Fibroblast of skin of abdomen (primary cell): ENCODE measurements at regions not wholly inside any gene's neighbourhood (a gene's known extent, or its start where the extent isn't known, plus 50 kb on each side); places are given as distances from the start of the nearest gene placed in this dataset.

Experiments
- DNase-seq: peaks from one replicate; pipeline ENCODE4 v3.0.0-alpha.2; 2013

DNA sequence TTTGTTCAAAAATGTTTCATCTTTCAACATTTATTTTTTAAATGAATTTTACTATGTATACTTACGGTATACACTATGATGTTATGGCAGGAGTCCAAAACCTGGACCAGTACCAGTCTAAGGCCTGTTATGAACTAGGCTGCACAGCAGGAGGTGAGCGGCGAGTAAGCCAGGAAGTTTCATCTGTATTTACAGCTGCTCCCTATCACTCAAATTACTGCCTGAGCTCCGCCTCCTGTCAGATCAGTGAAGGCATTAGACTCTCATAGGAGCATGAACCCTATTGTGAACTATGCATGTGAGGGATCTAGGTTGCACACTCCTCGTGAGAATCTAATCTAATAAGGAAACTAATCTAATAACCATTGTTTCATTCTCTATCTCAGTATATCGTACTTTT lies 715.5 kb upstream of the PTPRD start:
- DNase-seq, result no peak

DNA sequence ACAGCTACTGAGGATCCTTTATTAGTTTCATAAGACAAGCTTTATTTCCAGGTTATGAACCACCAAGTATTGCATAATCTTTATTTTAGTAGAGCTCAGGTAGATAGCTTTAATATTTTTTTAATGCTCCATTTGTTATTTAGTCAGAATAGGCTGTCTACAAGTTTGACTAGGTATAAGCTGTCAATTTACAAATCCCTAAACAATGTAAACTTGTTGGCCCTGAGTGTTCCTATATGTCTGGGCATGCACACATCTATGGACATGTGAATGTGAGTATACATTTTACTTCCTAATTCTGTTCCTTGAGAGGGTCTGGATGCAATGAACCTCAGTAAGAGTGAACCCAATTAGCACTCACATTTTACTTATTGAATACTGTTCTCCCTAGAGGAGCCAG lies 722.2 kb upstream of the PTPRD start:
- DNase-seq, result no peak

DNA sequence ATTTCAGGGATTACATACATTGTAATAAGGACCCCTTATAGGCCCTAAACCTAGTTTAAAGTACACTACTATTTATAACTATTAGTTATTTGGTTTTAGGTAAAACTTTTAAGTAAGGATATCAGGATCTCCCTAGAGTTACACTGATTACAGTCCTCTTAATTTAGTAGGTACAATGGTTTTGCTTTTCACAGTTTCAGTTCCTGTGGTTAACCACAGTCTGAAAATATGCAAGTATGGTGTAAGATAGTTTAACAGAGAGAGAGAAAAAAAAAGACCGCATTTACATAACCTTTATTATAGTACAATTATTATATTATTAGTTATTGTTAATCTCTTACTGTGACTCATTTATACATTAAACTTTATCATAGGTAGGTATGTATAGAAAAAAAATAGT lies 725.3 kb upstream of the PTPRD start:
- no peak for DNase-seq

- DNase-seq, result no peak
These were observed 727.9 kb upstream of the PTPRD start for GRCh38 chr9:11340654-11341053.

- DNase-seq, result no peak
These were observed 734.6 kb upstream of the PTPRD start for GRCh38 chr9:11347437-11347836.

- DNase-seq, result no peak
These were observed 735.6 kb upstream of the PTPRD start for GRCh38 chr9:11348366-11348765.

DNA sequence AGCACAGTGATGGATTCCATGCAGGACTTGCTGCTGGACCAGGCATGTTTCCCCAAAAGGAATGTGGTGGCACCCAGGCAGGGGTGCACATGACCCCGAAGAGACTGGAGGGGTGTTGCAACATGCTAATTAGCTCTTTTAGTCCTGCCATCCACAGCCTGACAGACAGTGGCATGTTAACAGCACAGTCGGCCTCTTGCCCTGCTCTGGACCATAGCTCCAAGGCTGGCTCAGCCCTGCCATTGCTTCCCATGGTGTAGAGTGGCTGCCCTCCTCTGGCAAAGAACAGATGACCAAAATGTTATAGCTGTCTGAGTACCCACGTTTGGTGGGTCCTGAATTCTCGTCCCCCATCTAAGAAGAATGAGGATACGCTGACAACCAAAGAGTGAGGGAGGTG lies 736.4 kb upstream of the PTPRD start:
- no peak for DNase-seq

- DNase-seq, result no peak
These were observed 739.8 kb upstream of the PTPRD start for GRCh38 chr9:11352612-11353011.

DNA sequence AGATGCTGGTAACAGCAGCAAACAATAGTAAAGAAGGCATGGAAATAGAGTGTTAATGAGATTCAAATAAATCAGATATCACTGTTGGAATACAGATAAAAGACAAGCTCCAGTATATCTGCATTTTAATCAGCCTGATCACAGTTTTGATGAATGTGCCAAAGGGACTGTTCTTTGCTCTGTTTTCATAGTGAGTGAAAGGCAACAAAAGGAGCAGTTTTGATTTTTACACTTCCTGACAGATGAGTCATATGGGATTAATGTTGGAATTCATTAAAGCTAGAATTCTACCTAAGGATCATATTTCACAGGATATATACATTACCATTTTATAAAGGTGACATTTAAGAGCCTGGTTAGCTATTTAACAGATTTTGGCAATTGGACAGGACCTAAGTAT lies 743.3 kb upstream of the PTPRD start:
- DNase-seq, result peak; percentile 15

DNA sequence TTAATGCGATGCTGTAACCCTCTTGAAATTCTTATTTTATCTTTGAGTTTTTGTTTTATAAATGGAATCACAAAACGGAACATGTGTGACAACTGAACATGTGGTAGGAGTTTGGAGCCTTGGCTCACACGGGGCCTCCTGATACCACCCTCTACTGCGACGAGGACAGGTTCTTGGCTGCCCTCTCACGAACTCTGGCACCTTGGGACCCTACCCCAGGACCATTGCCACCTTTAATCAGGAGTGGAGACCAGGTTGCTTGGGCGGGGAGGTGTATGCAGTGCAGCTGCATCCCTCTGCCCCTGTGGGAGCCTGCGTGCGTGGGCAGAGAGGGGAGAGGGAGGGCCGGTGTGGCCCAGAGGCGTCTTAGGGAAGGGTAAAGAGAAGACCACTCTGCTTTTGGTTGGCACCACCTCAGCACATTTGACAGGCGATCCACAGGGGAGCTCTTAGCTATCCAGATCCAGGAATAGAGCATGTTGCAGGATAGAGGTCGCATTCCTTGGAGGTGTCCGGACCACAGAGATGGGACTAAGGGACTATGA lies 753.9 kb upstream of the PTPRD start:
- no peak for DNase-seq

DNA sequence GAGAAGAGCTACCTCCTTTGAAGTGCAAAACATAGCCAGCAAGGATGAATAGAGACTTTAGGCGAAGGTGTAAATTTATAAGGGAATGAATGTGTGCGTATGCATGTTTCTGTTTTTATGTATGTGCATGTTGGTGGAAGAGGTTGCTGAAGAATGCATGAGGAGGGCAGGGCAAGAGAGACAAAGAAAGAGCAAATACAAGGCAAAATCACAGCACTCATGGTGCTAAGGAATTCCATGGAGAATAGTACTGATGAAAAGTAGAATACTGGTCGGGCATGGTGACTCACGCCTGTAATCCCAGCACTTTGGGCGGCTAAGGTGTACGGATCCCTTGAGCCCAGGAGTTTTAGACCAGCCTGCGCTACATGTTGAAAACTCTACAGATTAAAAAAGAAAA lies 762.1 kb upstream of the PTPRD start:
- DNase-seq, result no peak

- no peak for DNase-seq
These were observed 789.8 kb upstream of the PTPRD start for GRCh38 chr9:11402621-11403020.

GRCh38 chr9:11414241-11414640 lies 801.4 kb upstream of the PTPRD start:
- no peak for DNase-seq

- DNase-seq, result no peak
These were observed 805.0 kb upstream of the PTPRD start for GRCh38 chr9:11417782-11418181.

GRCh38 chr9:11431490-11431889 lies 818.7 kb upstream of the PTPRD start:
- DNase-seq, result no peak

GRCh38 chr9:11432361-11432760 lies 819.6 kb upstream of the PTPRD start:
- DNase-seq, result no peak

GRCh38 chr9:11443631-11444030 lies 830.8 kb upstream of the PTPRD start:
- DNase-seq, result peak; percentile 9

DNA sequence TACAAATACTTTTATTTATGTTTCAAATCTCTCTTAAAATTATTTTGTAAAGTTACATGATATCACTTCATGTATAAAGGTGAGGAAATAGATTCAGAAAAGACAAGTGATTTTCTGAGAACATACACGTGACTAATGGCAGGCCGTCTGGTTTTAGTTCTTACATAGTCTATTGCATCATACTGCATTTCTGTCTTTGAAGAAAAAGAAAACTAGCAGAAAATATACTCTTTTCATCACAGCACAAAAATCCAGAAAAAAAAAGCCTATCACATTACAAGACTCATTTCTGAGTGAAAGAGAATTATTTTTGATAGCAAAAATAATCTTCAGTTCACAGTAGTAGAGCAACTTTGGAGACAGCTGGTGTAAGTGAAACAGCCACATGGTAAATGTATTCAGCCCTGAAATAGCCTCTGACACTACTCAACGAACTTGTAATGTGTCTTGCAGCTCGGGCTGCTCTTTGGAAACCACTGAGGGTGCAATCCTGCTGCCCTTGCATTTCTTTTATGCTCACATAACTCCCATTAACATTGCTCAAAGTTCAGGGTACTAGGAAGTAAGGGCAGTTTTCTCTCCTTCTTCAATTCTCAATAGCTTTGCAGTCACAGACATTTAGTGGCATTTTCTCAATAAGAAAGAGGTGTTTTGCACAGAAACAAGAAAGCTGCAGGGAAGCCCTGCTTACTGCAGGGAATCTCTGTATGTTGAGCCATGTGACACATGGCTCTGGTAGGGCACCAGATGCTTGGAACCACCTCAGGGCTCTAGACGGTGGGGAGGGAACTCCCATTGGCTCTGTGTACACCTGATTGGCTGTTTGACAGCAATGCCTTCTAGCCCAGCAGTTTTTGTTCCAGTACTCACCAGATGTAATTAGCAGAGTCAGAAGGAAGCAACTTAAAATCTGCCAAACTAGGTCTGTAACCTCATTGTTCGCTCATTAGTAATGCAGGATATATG lies 845.3 kb upstream of the PTPRD start:
- peak; percentile 54 for DNase-seq

GRCh38 chr9:11469745-11470144 lies 856.9 kb upstream of the PTPRD start:
- DNase-seq, result no peak

- no peak for DNase-seq
These were observed 858.5 kb upstream of the PTPRD start for GRCh38 chr9:11471321-11471720.

GRCh38 chr9:11500780-11501179 lies 888.0 kb upstream of the PTPRD start:
- DNase-seq, result no peak

DNA sequence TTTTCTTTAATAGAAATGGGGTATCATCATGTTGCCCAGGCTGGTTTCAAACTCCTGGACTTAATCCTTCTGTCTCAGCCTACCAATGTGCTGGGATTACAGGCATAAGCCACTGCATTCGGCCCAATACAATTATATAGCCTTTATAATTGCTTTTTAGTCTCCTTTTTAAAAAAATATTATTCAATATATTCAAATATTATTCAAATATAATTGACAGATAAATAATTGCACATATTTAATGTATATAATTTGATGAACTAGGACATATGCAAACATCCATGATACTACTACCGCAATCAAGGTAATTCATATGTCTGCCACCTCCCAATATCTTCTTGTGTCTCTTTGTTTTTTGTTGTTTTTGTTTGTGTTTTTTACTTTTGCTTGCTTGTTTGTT lies 894.2 kb upstream of the PTPRD start:
- no peak for DNase-seq

DNA sequence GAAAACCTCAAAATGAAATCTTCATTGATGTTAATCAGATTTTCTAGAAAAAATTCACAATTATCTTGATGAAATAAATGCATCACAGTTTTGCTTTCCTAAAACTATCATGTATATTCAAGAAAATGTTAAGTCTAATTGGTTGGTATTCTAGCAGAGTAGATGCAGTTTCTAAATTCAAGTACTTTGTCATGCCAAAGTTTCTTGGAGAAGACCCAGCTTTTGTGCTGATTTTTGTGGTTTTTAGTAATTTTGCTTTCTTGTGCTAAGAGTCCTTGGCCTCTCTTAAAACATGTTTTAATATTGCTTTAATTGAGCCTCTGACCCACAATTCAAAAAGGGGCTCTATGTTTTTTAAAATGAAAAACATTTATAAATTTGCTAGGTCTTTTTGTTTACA lies 924.8 kb upstream of the PTPRD start:
- DNase-seq, result peak; percentile 1

- no peak for DNase-seq
These were observed 930.0 kb upstream of the PTPRD start for GRCh38 chr9:11542781-11543180.
